GM12865 (cell line): ENCODE measurements at regions not wholly inside any gene's neighbourhood (a gene's known extent, or its start where the extent isn't known, plus 50 kb on each side); places are given as distances from the start of the nearest gene placed in this dataset.

Source experiments
- DNase-seq: peaks from one replicate; pipeline ENCODE4 v3.0.0; 2010; ENCODE audit warnings: low read depth
- H3K4me3 ChIP-seq: 2 replicates; pipeline ENCODE4 v1.5.1; 2011; ENCODE audit warnings: mild to moderate bottlenecking, low read depth, low read length, control low read depth
- CTCF ChIP-seq: IDR thresholded peaks from 2 replicates; pipeline ENCODE4 v1.5.1; 2011; ENCODE audit warnings: low read length, control low read depth, low read depth, inconsistent platforms; ENCODE audit not compliant: insufficient read depth; ENCODE audit errors: missing control alignments

- no peak for DNase-seq
- no peak for TF ChIP-seq CTCF
- H3K4me3 ChIP-seq: no peak overlapping the region
Observed at GRCh38 chr4:54540931-54541330, 116.8 kb upstream of the KIT start.

- no peak for DNase-seq
- H3K4me3 ChIP-seq: no peak overlapping the region
- no peak for TF ChIP-seq CTCF
Observed at GRCh38 chr4:54541426-54542118, 116.2 kb upstream of the KIT start.

GRCh38 chr4:54542119-54542438, 115.7 kb upstream of the KIT start:
- no peak overlapping the region for H3K4me3 ChIP-seq
- TF ChIP-seq CTCF: no peak
- no peak for DNase-seq

GRCh38 chr4:54542540-54543041, 115.2 kb upstream of the KIT start:
- TF ChIP-seq CTCF: no peak
- H3K4me3 ChIP-seq: no peak overlapping the region
- no peak for DNase-seq

GRCh38 chr4:54543088-54543795, 114.5 kb upstream of the KIT start:
- TF ChIP-seq CTCF: no peak
- DNase-seq: no peak
- no peak overlapping the region for H3K4me3 ChIP-seq

- H3K4me3 ChIP-seq: no peak overlapping the region
- DNase-seq: no peak
- no peak for TF ChIP-seq CTCF
Observed at GRCh38 chr4:54545663-54546424, 111.9 kb upstream of the KIT start.
